Hepatocyte (in vitro differentiated cells): ENCODE measurements at regions not wholly inside any gene's neighbourhood (a gene's known extent, or its start where the extent isn't known, plus 50 kb on each side); places are given as distances from the start of the nearest gene placed in this dataset.

Experiments used
- EZH2 ChIP-seq: fragments of 200-600 bp; sonication (generic); IDR thresholded peaks from 2 replicates; pipeline ENCODE4 v1.6.1; 2016; ENCODE audit warnings: antibody characterized with exemption, mild to moderate bottlenecking, borderline replicate concordance
- TF ChIP-seq, protein P1 (sequence below): fragments of 200-600 bp; sonication (generic); IDR thresholded peaks from 2 replicates; pipeline ENCODE4 v1.5.1; 2016; ENCODE audit warnings: antibody characterized with exemption, mild to moderate bottlenecking; ENCODE audit not compliant: poor library complexity

DNA sequence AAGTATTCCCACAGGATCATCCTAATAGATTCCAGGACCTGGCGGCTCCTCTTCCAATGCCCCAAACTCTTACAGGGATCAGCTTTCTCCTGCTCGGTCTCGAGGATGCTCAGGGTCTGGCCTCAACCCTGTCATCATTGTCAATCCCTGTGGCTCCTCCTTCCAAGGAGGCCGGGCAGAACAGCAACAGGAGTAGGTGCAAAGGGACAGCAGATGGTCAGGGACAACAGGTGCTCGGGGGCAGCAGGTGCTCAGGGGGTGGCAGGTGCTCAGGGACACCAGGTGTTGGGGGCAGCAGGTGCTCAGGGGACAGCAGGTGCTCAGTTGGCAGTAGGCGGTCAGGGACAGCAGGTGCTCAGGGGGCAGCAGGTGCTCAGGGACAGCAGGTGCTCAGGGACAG lies 84.8 kb downstream of the TTLL2 start:
- TF ChIP-seq, protein P1, sequence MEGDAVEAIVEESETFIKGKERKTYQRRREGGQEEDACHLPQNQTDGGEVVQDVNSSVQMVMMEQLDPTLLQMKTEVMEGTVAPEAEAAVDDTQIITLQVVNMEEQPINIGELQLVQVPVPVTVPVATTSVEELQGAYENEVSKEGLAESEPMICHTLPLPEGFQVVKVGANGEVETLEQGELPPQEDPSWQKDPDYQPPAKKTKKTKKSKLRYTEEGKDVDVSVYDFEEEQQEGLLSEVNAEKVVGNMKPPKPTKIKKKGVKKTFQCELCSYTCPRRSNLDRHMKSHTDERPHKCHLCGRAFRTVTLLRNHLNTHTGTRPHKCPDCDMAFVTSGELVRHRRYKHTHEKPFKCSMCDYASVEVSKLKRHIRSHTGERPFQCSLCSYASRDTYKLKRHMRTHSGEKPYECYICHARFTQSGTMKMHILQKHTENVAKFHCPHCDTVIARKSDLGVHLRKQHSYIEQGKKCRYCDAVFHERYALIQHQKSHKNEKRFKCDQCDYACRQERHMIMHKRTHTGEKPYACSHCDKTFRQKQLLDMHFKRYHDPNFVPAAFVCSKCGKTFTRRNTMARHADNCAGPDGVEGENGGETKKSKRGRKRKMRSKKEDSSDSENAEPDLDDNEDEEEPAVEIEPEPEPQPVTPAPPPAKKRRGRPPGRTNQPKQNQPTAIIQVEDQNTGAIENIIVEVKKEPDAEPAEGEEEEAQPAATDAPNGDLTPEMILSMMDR, result no peak
- TF ChIP-seq EZH2, result no peak
